H1 (cell line): ENCODE measurements at regions not wholly inside any gene's neighbourhood (a gene's known extent, or its start where the extent isn't known, plus 50 kb on each side); places are given as distances from the start of the nearest gene placed in this dataset.
A peak's percentile ranks its signal among the peaks of the same experiment; 100 is the strongest.

Source experiments
- CTCF ChIA-PET: fragments of 300-600 bp; sonication (Branson Sonifier 250); formaldehyde crosslinking; loops from one replicate; lab custom pipeline; 2021; ENCODE audit not compliant: partially characterized antibody; lab: Charles Lee
- POLR2A ChIA-PET: fragments of 300-600 bp; sonication (Branson Sonifier 250); formaldehyde crosslinking; loops from one replicate; lab custom pipeline; 2021; ENCODE audit warnings: inconsistent platforms; ENCODE audit not compliant: partially characterized antibody; lab: Charles Lee
- DNase-seq, 2 experiments: peaks; one replicate each; pipeline versions ENCODE4 v3.0.0 to v3.0.0-alpha.2; 2010 to 2022; ENCODE audit warnings: low spot score in 2 of 2, low read depth in 1 of 2, mixed read lengths in 1 of 2
- FAIRE-seq: peaks from 2 replicates; lab custom pipeline; 2011; peaks lifted over from hg19 to GRCh38; lab: Jason Lieb, UNC
- H2AFZ ChIP-seq: 2 replicates; pipeline ENCODE4 v1.8.1; 2012; ENCODE audit warnings: low read length, inconsistent platforms
- H2AK5ac ChIP-seq: 2 replicates; pipeline ENCODE4 v1.6.1; 2013; ENCODE audit warnings: low read depth, low read length
- H2BK120ac ChIP-seq: replicated peaks from 2 replicates; pipeline ENCODE3; 2013; ENCODE audit warnings: low read depth, low read length, inconsistent platforms
- H2BK12ac ChIP-seq: 2 replicates; pipeline ENCODE4 v1.6.1; 2013; ENCODE audit warnings: low read depth, low read length
- H2BK15ac ChIP-seq: 2 replicates; pipeline ENCODE4 v1.6.1; 2013; ENCODE audit warnings: low read length
- H2BK20ac ChIP-seq: 2 replicates; pipeline ENCODE4 v1.6.1; 2013; ENCODE audit warnings: low read length
- H2BK5ac ChIP-seq: 2 replicates; pipeline ENCODE4 v1.6.1; 2013; ENCODE audit warnings: low read depth, low read length
- H3K14ac ChIP-seq: 2 replicates; pipeline ENCODE4 v1.6.1; 2013; ENCODE audit warnings: inconsistent platforms; ENCODE audit not compliant: insufficient read length
- H3K18ac ChIP-seq: 2 replicates; pipeline ENCODE4 v1.6.1; 2013; ENCODE audit warnings: low read length; ENCODE audit errors: extremely low read depth
- H3K23ac ChIP-seq: 2 replicates; pipeline ENCODE4 v1.6.1; 2013; ENCODE audit warnings: inconsistent platforms; ENCODE audit not compliant: insufficient read length
- H3K23me2 ChIP-seq: 2 replicates; pipeline ENCODE4 v1.6.1; 2013; ENCODE audit warnings: low read depth, low read length
- H3K27ac ChIP-seq: 2 replicates; pipeline ENCODE4 v1.6.1; 2011; ENCODE audit warnings: low read depth, low read length, inconsistent platforms
- H3K27me3 ChIP-seq, 4 experiments: replicated peaks in 1 of 4; 1 replicate in 1 of 4; 2 replicates in 3 of 4; pipeline versions ENCODE4 v1.6.1 to v1.8.1; 2011 to 2013; ENCODE audit warnings: low read length in 3 of 4, mild to moderate bottlenecking in 3 of 4, inconsistent platforms in 2 of 4, mixed read lengths in 2 of 4, moderate library complexity in 1 of 4; ENCODE audit not compliant: control insufficient read depth in 3 of 4, insufficient read depth in 3 of 4; ENCODE audit errors: extremely low read depth in 1 of 4
- H3K36me3 ChIP-seq, 4 experiments: 2 replicates each; pipeline versions ENCODE4 v1.6.1 to v1.8.1; 2011 to 2013; ENCODE audit warnings: mild to moderate bottlenecking in 4 of 4, low read length in 3 of 4, moderate library complexity in 2 of 4, control low read depth in 1 of 4, inconsistent platforms in 1 of 4; ENCODE audit not compliant: insufficient read depth in 4 of 4, control insufficient read depth in 2 of 4
- H3K4ac ChIP-seq: replicated peaks from 2 replicates; pipeline ENCODE3; 2013; ENCODE audit warnings: low read length, low read depth, mixed read lengths, inconsistent platforms; ENCODE audit not compliant: insufficient read length
- H3K4me1 ChIP-seq, 4 experiments: replicated peaks in 1 of 4; 1 replicate in 1 of 4; 2 replicates in 3 of 4; pipeline versions ENCODE4 v1.6.1 to v1.8.1; 2011 to 2013; ENCODE audit warnings: low read length in 3 of 4, inconsistent platforms in 2 of 4, mixed read lengths in 1 of 4; ENCODE audit not compliant: insufficient read depth in 4 of 4, control insufficient read depth in 3 of 4
- H3K4me2 ChIP-seq, 2 experiments: 2 replicates each; pipeline versions ENCODE4 v1.6.1 to v1.8.1; 2011 to 2013; ENCODE audit warnings: low read depth in 2 of 2, low read length in 2 of 2, control low read depth in 1 of 2, inconsistent platforms in 1 of 2, mild to moderate bottlenecking in 1 of 2; ENCODE audit not compliant: insufficient read depth in 1 of 2
- H3K4me3 ChIP-seq, 4 experiments: fragments of 200-600, 300-600 bp in 1 of 4; sonication (generic), shearing (Covaris generic), sonication (Bioruptor Twin) in 1 of 4; 2 replicates each; pipeline versions ENCODE4 v1.5.1 to v1.8.1; 2011 to 2016; ENCODE audit warnings: low read length in 4 of 4, low read depth in 3 of 4, control low read depth in 2 of 4, inconsistent platforms in 2 of 4, mild to moderate bottlenecking in 2 of 4, mixed read lengths in 1 of 4, moderate library complexity in 1 of 4; ENCODE audit not compliant: insufficient read depth in 2 of 4; ENCODE audit errors: extremely low read depth in 1 of 4
- H3K56ac ChIP-seq: replicated peaks from 2 replicates; pipeline ENCODE3; 2013; ENCODE audit warnings: low read depth, mild to moderate bottlenecking, mixed read lengths, low read length, inconsistent platforms; ENCODE audit not compliant: insufficient read length
- H3K79me1 ChIP-seq: 2 replicates; pipeline ENCODE4 v1.6.1; 2013; ENCODE audit warnings: low read depth, low read length, control low read depth
- H3K79me2 ChIP-seq, 2 experiments: 2 replicates each; pipeline versions ENCODE4 v1.6.1 to v1.8.1; 2012 to 2013; ENCODE audit warnings: low read length in 2 of 2, mild to moderate bottlenecking in 2 of 2, inconsistent platforms in 1 of 2; ENCODE audit not compliant: insufficient read depth in 2 of 2, control insufficient read depth in 1 of 2
- H3K9ac ChIP-seq, 4 experiments: replicated peaks in 1 of 4; 1 replicate in 1 of 4; 2 replicates in 3 of 4; pipeline versions ENCODE4 v1.6.1 to v1.8.1; 2011 to 2013; ENCODE audit warnings: low read depth in 3 of 4, low read length in 3 of 4, control low read depth in 2 of 4, mild to moderate bottlenecking in 2 of 4, moderate library complexity in 2 of 4, inconsistent platforms in 1 of 4; ENCODE audit errors: extremely low read depth in 1 of 4
- H3K9me3 ChIP-seq, 2 experiments: 2 replicates each; pipeline versions ENCODE4 v1.6.1 to v1.8.1; 2012 to 2013; ENCODE audit warnings: mild to moderate bottlenecking in 2 of 2, moderate library complexity in 2 of 2, control low read depth in 1 of 2, inconsistent platforms in 1 of 2, low read depth in 1 of 2, low read length in 1 of 2, mixed read lengths in 1 of 2; ENCODE audit not compliant: insufficient read depth in 2 of 2
- H4K20me1 ChIP-seq, 2 experiments: replicated peaks in 1 of 2; 2 replicates each; pipeline versions ENCODE3 to v1.8.1; 2011 to 2013; ENCODE audit warnings: inconsistent platforms in 2 of 2, low read length in 2 of 2, mild to moderate bottlenecking in 1 of 2; ENCODE audit not compliant: insufficient read depth in 2 of 2, control insufficient read depth in 1 of 2
- H4K5ac ChIP-seq: 2 replicates; pipeline ENCODE4 v1.6.1; 2013; ENCODE audit warnings: low read length, low read depth, mixed read lengths, inconsistent platforms; ENCODE audit not compliant: insufficient read length
- H4K8ac ChIP-seq: 2 replicates; pipeline ENCODE4 v1.8.0; 2013; ENCODE audit warnings: mild to moderate bottlenecking, moderate library complexity, low read length, inconsistent platforms; ENCODE audit not compliant: insufficient read depth; ENCODE audit errors: extremely low read depth
- H4K91ac ChIP-seq: replicated peaks from 2 replicates; pipeline ENCODE3; 2013; ENCODE audit warnings: low read length, mixed read lengths, inconsistent platforms; ENCODE audit not compliant: insufficient read length
- BCL11A ChIP-seq, 2 experiments: IDR thresholded peaks; one replicate each; pipeline ENCODE4 v1.6.1; 2011; ENCODE audit warnings: low read depth in 2 of 2, low read length in 2 of 2, mild to moderate bottlenecking in 2 of 2
- E2F6 ChIP-seq: IDR thresholded peaks from 2 replicates; pipeline ENCODE4 v1.6.1; 2012; ENCODE audit warnings: inconsistent platforms
- EP300 ChIP-seq, 2 experiments: IDR thresholded peaks; 1 replicate in 1 of 2; 2 replicates in 1 of 2; pipeline ENCODE4 v1.6.1; 2011 to 2012; ENCODE audit warnings: low read depth in 2 of 2, low read length in 2 of 2, mild to moderate bottlenecking in 2 of 2, borderline replicate concordance in 1 of 2, inconsistent platforms in 1 of 2, moderate library complexity in 1 of 2
- RAD21 ChIP-seq, 2 experiments: IDR thresholded peaks in 1 of 2; conservative IDR thresholded peaks in 1 of 2; 2 replicates each; pipeline ENCODE4 v1.6.1; 2011; ENCODE audit warnings: low read depth in 2 of 2, low read length in 2 of 2, improper control_type of control experiment in 1 of 2, inconsistent platforms in 1 of 2, mild to moderate bottlenecking in 1 of 2, moderate library complexity in 1 of 2
- WGBS, 2 experiments: shearing (Covaris generic) in 1 of 2; methylation state at CpG; one replicate each; pipeline versions ENCODE4 v1.1.6 to v1.1.7; 2013 to 2015; ENCODE audit warnings: low lambda C conversion rate in 2 of 2, mixed read lengths in 2 of 2, inconsistent platforms in 1 of 2, low coverage in 1 of 2, missing lambda C conversion rate in 1 of 2; ENCODE audit not compliant: insufficient replicate concordance in 2 of 2, insufficient coverage in 1 of 2, insufficient read length in 1 of 2; ENCODE audit errors: extremely low coverage in 1 of 2, missing lambda C conversion rate in 1 of 2; 5-methylcytosine and 5-hydroxymethylcytosine counted together
- TF ChIP-seq, protein P1 (sequence below): IDR thresholded peaks from 2 replicates; pipeline ENCODE4 v1.6.1; 2011; ENCODE audit warnings: low read depth, mild to moderate bottlenecking, low read length; ENCODE audit not compliant: insufficient read depth

GRCh38 chr3:80190051-80190450 is 422.3 kb upstream of the ROBO1 start:
- Histone ChIP-seq H4K5ac (no peak overlapping the region), H2BK15ac (no peak overlapping the region), H2AK5ac (no peak overlapping the region), H4K20me1 (no peaks in the 10 kb centered on the region), H2BK5ac (no peak overlapping the region), H3K27ac (no peak overlapping the region), H3K4me3 (no peak overlapping the region), H3K23ac (no peak overlapping the region), H3K9me3 (no peaks in the 10 kb centered on the region), H3K4me1 (no peaks in the 10 kb centered on the region), H2AFZ (peak overlapping the region; percentile 90), H3K36me3 (no peaks in the 10 kb centered on the region; a peak in 1 of 8 replicates), H4K91ac (no peak overlapping the region), H3K4me2 (no peak overlapping the region), H3K27me3 (no peaks in the 10 kb centered on the region), H2BK12ac (no peak overlapping the region), H3K56ac (no peak overlapping the region), H2BK20ac (no peak overlapping the region), H3K18ac (no peak overlapping the region), H3K4ac (no peak overlapping the region), H3K14ac (no peak overlapping the region), H4K8ac (no peak overlapping the region), H3K23me2 (no peaks in the 10 kb centered on the region), H2BK120ac (peak overlapping the region; percentile 56), H3K79me1 (no peaks in the 10 kb centered on the region), H3K79me2 (no peaks in the 10 kb centered on the region), H3K9ac (no peak overlapping the region)
- 58% methylated on average over 3 of the region's 3 CpGs; no CpG with 5 or more reads in 1 of the 2 experiments for WGBS, 2 experiments
- no peak for TF ChIP-seq RAD21 (IDR thresholded peaks at IDR 0.05 in 1 of 2, conservative IDR thresholded peaks at IDR 0.05 in 1 of 2; ENCODE audit: low read depth in 2 of 2, low read length in 2 of 2)
- TF ChIP-seq, protein P1, sequence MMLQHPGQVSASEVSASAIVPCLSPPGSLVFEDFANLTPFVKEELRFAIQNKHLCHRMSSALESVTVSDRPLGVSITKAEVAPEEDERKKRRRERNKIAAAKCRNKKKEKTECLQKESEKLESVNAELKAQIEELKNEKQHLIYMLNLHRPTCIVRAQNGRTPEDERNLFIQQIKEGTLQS = no peak
- TF ChIP-seq BCL11A (IDR thresholded peaks at IDR 0.05; ENCODE audit: low read depth in 2 of 2, low read length in 2 of 2) = no peak
- TF ChIP-seq EP300 (IDR thresholded peaks at IDR 0.05; ENCODE audit: borderline replicate concordance in 1 of 2, low read depth in 2 of 2, low read length in 2 of 2) = no peak
- no peak for TF ChIP-seq E2F6
- ChIA-PET POLR2A (no interaction called here), CTCF (no interaction called here)
- peak; percentile 32 for FAIRE-seq
- DNase-seq = no peak
